Fibroblast of pulmonary artery (primary cell): ENCODE measurements at regions not wholly inside any gene's neighbourhood (a gene's known extent, or its start where the extent isn't known, plus 50 kb on each side); places are given as distances from the start of the nearest gene placed in this dataset.
"Not testable (repeated sequence)": the region's sequence is repeated elsewhere in the genome, so short reads cannot be mapped to it uniquely, and the experiment has no call there.

Source experiments
- DNase-seq: peaks from one replicate; pipeline ENCODE4 v3.0.0-alpha.2; 2010; ENCODE audit warnings: low read depth
- H3K4me3 ChIP-seq: replicated peaks from 2 replicates; pipeline ENCODE4 v1.5.1; 2011; ENCODE audit warnings: low read depth, mild to moderate bottlenecking, control low read depth, low read length, moderate library complexity
- CTCF ChIP-seq: IDR thresholded peaks from 2 replicates; pipeline ENCODE4 v1.5.1; 2011; ENCODE audit warnings: mild to moderate bottlenecking, control low read depth, low read length, inconsistent platforms; ENCODE audit errors: missing control alignments

- no peak for DNase-seq
- TF ChIP-seq CTCF: no peak
- no peak overlapping the region for H3K4me3 ChIP-seq
Measured at GRCh38 chr9:13023498-13023897, 248.7 kb downstream of the LURAP1L start.

- no peak overlapping the region for H3K4me3 ChIP-seq
- TF ChIP-seq CTCF: no peak
- no peak for DNase-seq
Measured at GRCh38 chr9:13026956-13027355, 252.1 kb downstream of the LURAP1L start.

- no peak overlapping the region for H3K4me3 ChIP-seq
- peak; percentile 29 for DNase-seq
- TF ChIP-seq CTCF: no peak
Measured at GRCh38 chr9:13027879-13028278, 251.6 kb downstream of the MPDZ start.

- no peak for DNase-seq
- no peak for TF ChIP-seq CTCF
- H3K4me3 ChIP-seq: no peak overlapping the region
Measured at GRCh38 chr9:13032585-13032984, 246.9 kb downstream of the MPDZ start.

- DNase-seq: peak; percentile 79
- H3K4me3 ChIP-seq: peak overlapping the region; percentile 42
- peak; percentile 80 for TF ChIP-seq CTCF
Measured at GRCh38 chr9:13033959-13034693, 245.4 kb downstream of the MPDZ start.

- no peak for TF ChIP-seq CTCF
- no peak for DNase-seq
- no peak overlapping the region for H3K4me3 ChIP-seq
Measured at GRCh38 chr9:13034694-13035002, 244.8 kb downstream of the MPDZ start.

- no peak for TF ChIP-seq CTCF
- H3K4me3 ChIP-seq: no peak overlapping the region
- DNase-seq: no peak
Measured at GRCh38 chr9:13035822-13036221, 243.7 kb downstream of the MPDZ start.

GRCh38 chr9:13037808-13038207 lies 241.7 kb downstream of the MPDZ start:
- not testable (repeated sequence) for H3K4me3 ChIP-seq, DNase-seq
